ENCODE measurements at regions not wholly inside any gene's neighbourhood (a gene's known extent, or its start where the extent isn't known, plus 50 kb on each side); places are given as distances from the start of the nearest gene placed in this dataset.

- H3K27me3 ChIP-seq, result no peaks in the 10 kb centered on the region
These were observed 381.3 kb downstream of the ANXA1 start for GRCh38 chr9:73532985-73533384.

DNA sequence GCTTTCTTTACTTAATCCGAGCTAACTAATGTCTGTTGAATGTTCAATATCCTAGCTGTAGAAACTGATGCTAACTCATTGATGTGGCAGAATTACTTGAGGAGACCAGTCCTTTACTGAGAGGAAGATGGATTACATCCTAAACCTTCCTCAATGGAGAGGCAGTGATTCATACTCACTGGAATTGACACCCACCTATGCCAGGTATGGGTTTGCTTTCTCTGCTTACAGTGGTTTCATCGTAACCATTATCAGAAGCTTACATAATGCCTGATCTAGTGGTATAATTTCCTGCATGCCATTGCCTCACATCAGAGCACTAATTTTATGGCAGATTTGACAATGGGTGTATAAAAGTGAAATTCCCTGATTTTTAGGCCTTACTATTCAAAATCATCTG lies 384.7 kb downstream of the ANXA1 start:
- TF ChIP-seq POLR2AphosphoS5 (IDR thresholded peaks at IDR 0.05), result no peak
- TF ChIP-seq POLR2A (IDR thresholded peaks at IDR 0.05), result no peak
- no peak for TF ChIP-seq EP300 (IDR thresholded peaks at IDR 0.05)
- no peak for TF ChIP-seq CTCF (IDR thresholded peaks at IDR 0.05)
- H3K4me3 ChIP-seq, result no peak overlapping the region
- no peaks in the 10 kb centered on the region for H3K36me3 ChIP-seq
- WGBS, 2 donors, result 89 to 100% methylated on average over 2 of the region's 2 CpGs
- no peaks in the 10 kb centered on the region for H3K4me1 ChIP-seq
- DNase-seq (no peak), ATAC-seq (ENCODE audit: low FRiP score in 2 of 2) (no peak)
- no peaks in the 10 kb centered on the region for H3K27me3 ChIP-seq
- H3K27ac ChIP-seq, result no peak overlapping the region
- H3K9me3 ChIP-seq, result no peaks in the 10 kb centered on the region

More at GRCh38 chr9:73532985-73533384, 381.3 kb downstream of the ANXA1 start:
- TF ChIP-seq POLR2AphosphoS5 (IDR thresholded peaks at IDR 0.05), result no peak
- TF ChIP-seq EP300 (IDR thresholded peaks at IDR 0.05), result no peak
- no peak for TF ChIP-seq POLR2A (IDR thresholded peaks at IDR 0.05)
- no peak for TF ChIP-seq CTCF (IDR thresholded peaks at IDR 0.05)
- no peak for ATAC-seq (ENCODE audit: low FRiP score in 2 of 2)
- H3K27ac ChIP-seq, result no peak overlapping the region
- DNase-seq, result no peak
- WGBS, 2 donors, result 67 to 74% methylated on average over 4 of the region's 4 CpGs
- no peak overlapping the region for H3K4me3 ChIP-seq
- H3K9me3 ChIP-seq, result no peaks in the 10 kb centered on the region
- H3K4me1 ChIP-seq, result no peaks in the 10 kb centered on the region
- no peaks in the 10 kb centered on the region for H3K36me3 ChIP-seq

DNA sequence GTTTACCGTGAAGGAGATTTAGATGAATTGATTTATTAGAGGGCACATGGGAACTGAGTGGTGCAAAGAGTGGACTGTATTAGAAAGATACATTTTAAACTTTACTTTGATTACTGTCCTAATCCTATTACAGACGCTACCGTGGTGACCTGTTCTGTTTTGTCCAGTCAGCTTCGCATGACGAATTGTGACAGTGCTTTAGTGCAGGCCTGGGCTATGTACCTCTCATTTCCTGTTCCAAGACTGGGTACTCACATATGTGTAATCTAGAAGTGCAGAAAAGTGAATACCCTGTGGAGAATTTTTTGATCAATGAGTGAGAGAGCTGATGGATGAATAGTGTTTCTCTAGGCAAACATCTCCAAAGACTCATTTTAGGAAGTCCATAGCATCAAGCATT lies 385.9 kb downstream of the ANXA1 start:
- DNase-seq (no peak), ATAC-seq (ENCODE audit: low FRiP score in 2 of 2) (no peak)
- H3K9me3 ChIP-seq, result no peaks in the 10 kb centered on the region
- 86 to 89% methylated on average over 5 of the region's 5 CpGs for WGBS, 2 donors
- TF ChIP-seq POLR2AphosphoS5 (IDR thresholded peaks at IDR 0.05), result no peak
- TF ChIP-seq POLR2A (IDR thresholded peaks at IDR 0.05), result no peak
- no peak for TF ChIP-seq CTCF (IDR thresholded peaks at IDR 0.05)
- TF ChIP-seq EP300 (IDR thresholded peaks at IDR 0.05), result no peak
- H3K27me3 ChIP-seq, result no peaks in the 10 kb centered on the region
- no peaks in the 10 kb centered on the region for H3K36me3 ChIP-seq
- H3K4me1 ChIP-seq, result no peaks in the 10 kb centered on the region
- H3K27ac ChIP-seq, result no peak overlapping the region
- no peak overlapping the region for H3K4me3 ChIP-seq

- no peaks in the 10 kb centered on the region for H3K36me3 ChIP-seq
- no peaks in the 10 kb centered on the region for H3K4me1 ChIP-seq
- 79 to 89% methylated on average over 7 of the region's 7 CpGs for WGBS, 2 donors
- no peaks in the 10 kb centered on the region for H3K27me3 ChIP-seq
- TF ChIP-seq POLR2A (IDR thresholded peaks at IDR 0.05) (no peak), CTCF (IDR thresholded peaks at IDR 0.05) (no peak), POLR2AphosphoS5 (IDR thresholded peaks at IDR 0.05) (no peak), EP300 (IDR thresholded peaks at IDR 0.05) (no peak)
- ATAC-seq (ENCODE audit: low FRiP score in 2 of 2), result no peak
- no peak overlapping the region for H3K27ac ChIP-seq
- no peak for DNase-seq
- H3K9me3 ChIP-seq, result no peaks in the 10 kb centered on the region
- no peak overlapping the region for H3K4me3 ChIP-seq
These were observed 388.3 kb downstream of the ANXA1 start for GRCh38 chr9:73539881-73540390.

DNA sequence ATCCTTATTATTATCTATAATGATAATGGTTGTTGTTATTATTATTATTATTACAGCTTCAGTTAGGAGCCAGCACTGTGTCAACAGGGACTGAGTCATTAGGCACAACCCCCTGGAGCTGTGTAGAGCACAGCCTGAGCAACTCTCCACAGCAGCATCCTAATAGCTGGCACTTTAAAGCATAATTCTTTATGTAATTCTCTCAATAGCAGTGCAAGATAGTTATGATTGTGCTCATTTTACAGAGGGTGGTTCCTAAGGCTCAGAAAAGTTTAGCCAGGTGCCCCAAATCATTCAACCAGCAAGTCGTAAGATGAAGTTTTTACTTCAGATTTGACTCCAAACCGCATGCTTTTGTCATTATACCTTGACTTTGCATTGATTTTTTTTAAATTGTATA lies 390.3 kb downstream of the ANXA1 start:
- Histone ChIP-seq H3K4me3 (no peak overlapping the region), H3K36me3 (no peaks in the 10 kb centered on the region), H3K27ac (no peak overlapping the region), H3K4me1 (no peaks in the 10 kb centered on the region), H3K27me3 (no peaks in the 10 kb centered on the region), H3K9me3 (no peaks in the 10 kb centered on the region)
- DNase-seq (no peak), ATAC-seq (ENCODE audit: low FRiP score in 2 of 2) (no peak)
- no peak for TF ChIP-seq POLR2A (IDR thresholded peaks at IDR 0.05)
- TF ChIP-seq POLR2AphosphoS5 (IDR thresholded peaks at IDR 0.05), result no peak
- no peak for TF ChIP-seq EP300 (IDR thresholded peaks at IDR 0.05)
- TF ChIP-seq CTCF (IDR thresholded peaks at IDR 0.05), result no peak
- 44 to 46% methylated on average over 2 of the region's 2 CpGs for WGBS, 2 donors

Data from upper lobe of left lung (tissue), 6 donors.